H1 (cell line): ENCODE measurements at regions not wholly inside any gene's neighbourhood (a gene's known extent, or its start where the extent isn't known, plus 50 kb on each side); places are given as distances from the start of the nearest gene placed in this dataset.

ENCODE experiments used
- BACH1 ChIP-seq: IDR thresholded peaks from 2 replicates; pipeline ENCODE4 v1.6.1; 2012; ENCODE audit warnings: low read length, improper control_type of control experiment
- CHD1 ChIP-seq: IDR thresholded peaks from 2 replicates; pipeline ENCODE4 v1.6.1; 2012; ENCODE audit warnings: low read depth, low read length, improper control_type of control experiment
- CHD7 ChIP-seq: fragments of 300-600 bp; sonication (generic); IDR thresholded peaks from 2 replicates; pipeline ENCODE4 v1.7.1; 2012; ENCODE audit warnings: low read length, moderate library complexity, mild to moderate bottlenecking, inconsistent platforms; ENCODE audit not compliant: insufficient replicate concordance
- RFX5 ChIP-seq: IDR thresholded peaks from 2 replicates; pipeline ENCODE4 v1.6.1; 2011; ENCODE audit warnings: low read depth, low read length, improper control_type of control experiment, borderline replicate concordance
- SP4 ChIP-seq: IDR thresholded peaks from 2 replicates; pipeline ENCODE4 v1.6.1; 2012; ENCODE audit warnings: low read length, inconsistent platforms

GRCh38 chr5:86970361-86970760 is 297.3 kb upstream of the RASA1 start (continued):
- TF ChIP-seq CHD7 (no peak), RFX5 (no peak), CHD1 (no peak), BACH1 (no peak), SP4 (no peak)
